A673 (cell line): ENCODE measurements at regions not wholly inside any gene's neighbourhood (a gene's known extent, or its start where the extent isn't known, plus 50 kb on each side); places are given as distances from the start of the nearest gene placed in this dataset.

ENCODE experiments used
- CTCF ChIP-seq: fragments of 300-800, 200-600 bp; sonication (generic); conservative IDR thresholded peaks from 2 replicates; pipeline ENCODE4 v1.5.1; 2017; ENCODE audit warnings: low read depth, mild to moderate bottlenecking, antibody characterized with exemption, low read length, moderate library complexity, mixed read lengths
- EZH2 ChIP-seq: fragments of 200-600 bp; sonication (generic); IDR thresholded peaks from 2 replicates; pipeline ENCODE4 v1.6.1; 2017; ENCODE audit warnings: borderline replicate concordance, low read depth, mild to moderate bottlenecking, mixed read lengths, antibody characterized with exemption, low read length; ENCODE audit not compliant: poor library complexity, severe bottlenecking

GRCh38 chr17:77798031-77798430 is 160.5 kb upstream of the TNRC6C start:
- TF ChIP-seq CTCF (no peak), EZH2 (no peak)
